A549 (cell line): ENCODE measurements at regions not wholly inside any gene's neighbourhood (a gene's known extent, or its start where the extent isn't known, plus 50 kb on each side); places are given as distances from the start of the nearest gene placed in this dataset.

Experiments
- ATAC-seq, 2 experiments: fragments of 200-7000 bp in 1 of 2; fragments of >200 bp in 1 of 2; cut with Nextera tagmentation in 1 of 2; cut with Tn5 transposase in 1 of 2; 3 replicates each; pipeline versions ENCODE4 v1.8.0 to v1.9.1; 2018 to 2020; ENCODE audit warnings: mild to moderate bottlenecking in 1 of 2, moderate library complexity in 1 of 2
- CTCF ChIA-PET: fragments of 300-600 bp; sonication (Branson Sonifier 250); formaldehyde crosslinking; extraction: SDS; loops from one replicate; lab custom pipeline; 2021; ENCODE audit warnings: antibody characterized with exemption, inconsistent platforms; lab: Yijun Ruan, JAX
- POLR2A ChIA-PET: fragments of 350-600 bp; formaldehyde crosslinking; extraction: SDS; loops from one replicate; lab custom pipeline; 2021; ENCODE audit warnings: antibody characterized with exemption, inconsistent platforms; lab: Yijun Ruan, JAX
- DNase-seq, 2 experiments: peaks; one replicate each; pipeline versions ENCODE4 v3.0.0 to v3.0.0-alpha.2; 2011 to 2016; ENCODE audit warnings: low read depth in 1 of 2, low spot score in 1 of 2
- FAIRE-seq: peaks from 2 replicates; lab custom pipeline; 2011; peaks lifted over from hg19 to GRCh38; lab: Jason Lieb, UNC
- H3K27ac ChIP-seq, 2 experiments: fragments of >200 bp; sonication (Bioruptor Twin); formaldehyde crosslinking; 3 replicates each; pipeline ENCODE4 v1.5.1; 2016 to 2017
- H3K4me1 ChIP-seq: fragments of >200 bp; sonication (Bioruptor Twin); formaldehyde crosslinking; 3 replicates; pipeline ENCODE4 v1.6.1; 2016
- H3K4me2 ChIP-seq: fragments of >200 bp; sonication (Bioruptor Twin); formaldehyde crosslinking; 3 replicates; pipeline ENCODE4 v1.6.1; 2016
- H3K4me3 ChIP-seq: fragments of >200 bp; sonication (Bioruptor Twin); formaldehyde crosslinking; 3 replicates; pipeline ENCODE4 v1.5.1; 2016
- H3K9me3 ChIP-seq: fragments of >200 bp; sonication (Bioruptor Twin); formaldehyde crosslinking; 3 replicates; pipeline ENCODE4 v1.6.1; 2016
- CBX2 ChIP-seq: fragments of 200-600 bp; sonication (generic); IDR thresholded peaks from 2 replicates; pipeline ENCODE4 v1.6.1; 2016; ENCODE audit warnings: low read depth, mild to moderate bottlenecking, borderline replicate concordance
- CEBPB ChIP-seq, 2 experiments: fragments of >200 bp in 1 of 2; sonication (Bioruptor Twin) in 1 of 2; formaldehyde crosslinking in 1 of 2; IDR thresholded peaks; 2 replicates each; pipeline ENCODE4 v1.6.1; 2012 to 2016
- E2F6 ChIP-seq: IDR thresholded peaks from 2 replicates; pipeline ENCODE4 v1.6.1; 2012; ENCODE audit warnings: low read depth, borderline replicate concordance
- ESRRA ChIP-seq: fragments of 150-350 bp; IDR thresholded peaks from 2 replicates; pipeline ENCODE4 v1.6.1; 2014; ENCODE audit warnings: mild to moderate bottlenecking, low read length, borderline replicate concordance
- FOSB ChIP-seq: fragments of 250-450 bp; sonication (Bioruptor Pico); IDR thresholded peaks from 2 replicates; pipeline ENCODE4 v1.5.0; 2020; ENCODE audit warnings: mild to moderate bottlenecking, moderate library complexity
- FOSL2 ChIP-seq, 2 experiments: fragments of 450-650 bp in 1 of 2; fragments of >200 bp in 1 of 2; sonication (Bioruptor Twin) in 1 of 2; formaldehyde crosslinking; IDR thresholded peaks; 2 replicates each; pipeline versions ENCODE4 v1.5.0 to v1.6.1; 2016 to 2020; ENCODE audit warnings: mild to moderate bottlenecking in 1 of 2, moderate library complexity in 1 of 2
- GATA3 ChIP-seq: IDR thresholded peaks from 2 replicates; pipeline ENCODE4 v1.6.1; 2012; ENCODE audit warnings: borderline replicate concordance
- HOXA7 ChIP-seq: fragments of 250-450 bp; sonication (Bioruptor Pico); IDR thresholded peaks from 2 replicates; pipeline ENCODE4 v1.5.0; 2020; ENCODE audit warnings: mild to moderate bottlenecking, moderate library complexity
- HOXB13 ChIP-seq: fragments of 250-450 bp; sonication (Bioruptor Pico); IDR thresholded peaks from 2 replicates; pipeline ENCODE4 v1.5.0; 2020; ENCODE audit warnings: low read depth, mild to moderate bottlenecking, moderate library complexity
- JUN ChIP-seq, 2 experiments: fragments of >200 bp; sonication (Bioruptor Twin); formaldehyde crosslinking; IDR thresholded peaks; 2 replicates in 1 of 2; 3 replicates in 1 of 2; pipeline ENCODE4 v1.6.1; 2016 to 2017
- JUNB ChIP-seq: fragments of >200 bp; sonication (Bioruptor Twin); formaldehyde crosslinking; IDR thresholded peaks from 2 replicates; pipeline ENCODE4 v1.6.1; 2016
- KDM1A ChIP-seq: fragments of 200-600 bp; sonication (generic); IDR thresholded peaks from 2 replicates; pipeline ENCODE4 v1.6.1; 2016; ENCODE audit warnings: low read depth, mild to moderate bottlenecking
- NPAS2 ChIP-seq: fragments of 250-450 bp; sonication (Bioruptor Pico); IDR thresholded peaks from 2 replicates; pipeline ENCODE4 v1.8.0; 2022; ENCODE audit warnings: mild to moderate bottlenecking, moderate library complexity, borderline replicate concordance
- NR3C1 ChIP-seq: fragments of >200 bp; sonication (Bioruptor Twin); formaldehyde crosslinking; IDR thresholded peaks from 3 replicates; pipeline ENCODE4 v1.6.1; 2017
- RAD21 ChIP-seq, 2 experiments: fragments of >200 bp in 1 of 2; sonication (Bioruptor Twin) in 1 of 2; formaldehyde crosslinking in 1 of 2; IDR thresholded peaks in 1 of 2; conservative IDR thresholded peaks in 1 of 2; 2 replicates in 1 of 2; 3 replicates in 1 of 2; pipeline ENCODE4 v1.6.1; 2012 to 2018; ENCODE audit warnings: inconsistent platforms in 1 of 2
- RCOR1 ChIP-seq: fragments of 150-350 bp; IDR thresholded peaks from 2 replicates; pipeline ENCODE4 v1.6.1; 2014; ENCODE audit warnings: antibody characterized with exemption, low read length, low read depth
- SMC3 ChIP-seq: fragments of >200 bp; sonication (Bioruptor Twin); formaldehyde crosslinking; IDR thresholded peaks from 3 replicates; pipeline ENCODE4 v1.6.1; 2018; ENCODE audit warnings: inconsistent platforms
- TFCP2L1 ChIP-seq: fragments of 250-450 bp; sonication (Bioruptor Pico); IDR thresholded peaks from 2 replicates; pipeline ENCODE4 v1.5.0; 2021; ENCODE audit warnings: mild to moderate bottlenecking
- TP53 ChIP-seq: fragments of 250-450 bp; sonication (Bioruptor Pico); IDR thresholded peaks from 2 replicates; pipeline ENCODE4 v1.5.0; 2021; ENCODE audit warnings: mild to moderate bottlenecking, moderate library complexity
- ZNF302 ChIP-seq: fragments of 250-450 bp; sonication (Bioruptor Pico); IDR thresholded peaks from 2 replicates; pipeline ENCODE4 v1.9.0; 2021; ENCODE audit warnings: inconsistent platforms, mild to moderate bottlenecking, moderate library complexity
- WGBS: methylation state at CpG from one replicate; pipeline ENCODE4 v1.1.6; 2017; ENCODE audit errors: missing lambda C conversion rate; 5-methylcytosine and 5-hydroxymethylcytosine counted together
- TF ChIP-seq, protein P1 (sequence below): fragments of >200 bp; sonication (Bioruptor Twin); formaldehyde crosslinking; IDR thresholded peaks from 3 replicates; pipeline ENCODE4 v1.6.1; 2016
- TF ChIP-seq, protein P2 (sequence below): fragments of 250-450 bp; sonication (Bioruptor Pico); IDR thresholded peaks from 2 replicates; pipeline ENCODE4 v1.5.0; 2020; ENCODE audit warnings: low read depth, mild to moderate bottlenecking, moderate library complexity

- no peaks in the 10 kb centered on the region for H3K4me1 ChIP-seq
- TF ChIP-seq FOSB (CRISPR knock-in tag): no peak
- TF ChIP-seq NPAS2 (CRISPR knock-in tag): no peak
- no peak for TF ChIP-seq TFCP2L1 (CRISPR knock-in tag)
- no peak overlapping the region for H3K27ac ChIP-seq
- ATAC-seq (no peak), DNase-seq (no peak), FAIRE-seq (no peak)
- POLR2A ChIA-PET: no interaction called here
- CTCF ChIA-PET: no interaction called here
- H3K4me3 ChIP-seq: no peak overlapping the region
- H3K4me2 ChIP-seq: no peak overlapping the region
- no peaks in the 10 kb centered on the region for H3K9me3 ChIP-seq
Measured at GRCh38 chr5:164392531-164392930, 887.1 kb downstream of the MAT2B start.

- no peak overlapping the region for H3K4me2 ChIP-seq
- CTCF ChIA-PET: no interaction called here
- no peak for DNase-seq
- ATAC-seq: no peak
- no peaks in the 10 kb centered on the region for H3K4me1 ChIP-seq
- H3K4me3 ChIP-seq: no peak overlapping the region
- TF ChIP-seq FOSB (CRISPR knock-in tag) (no peak), RCOR1 (no peak), ESRRA (no peak)
- TF ChIP-seq, protein P1, sequence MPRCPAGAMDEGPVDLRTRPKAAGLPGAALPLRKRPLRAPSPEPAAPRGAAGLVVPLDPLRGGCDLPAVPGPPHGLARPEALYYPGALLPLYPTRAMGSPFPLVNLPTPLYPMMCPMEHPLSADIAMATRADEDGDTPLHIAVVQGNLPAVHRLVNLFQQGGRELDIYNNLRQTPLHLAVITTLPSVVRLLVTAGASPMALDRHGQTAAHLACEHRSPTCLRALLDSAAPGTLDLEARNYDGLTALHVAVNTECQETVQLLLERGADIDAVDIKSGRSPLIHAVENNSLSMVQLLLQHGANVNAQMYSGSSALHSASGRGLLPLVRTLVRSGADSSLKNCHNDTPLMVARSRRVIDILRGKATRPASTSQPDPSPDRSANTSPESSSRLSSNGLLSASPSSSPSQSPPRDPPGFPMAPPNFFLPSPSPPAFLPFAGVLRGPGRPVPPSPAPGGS: no peak
- TF ChIP-seq, all 56 proteins: peak for 0
- FAIRE-seq: no peak
- WGBS: 3% methylated on average over 5 of the region's 5 CpGs
- Histone ChIP-seq H3K27ac (no peak overlapping the region), H3K9me3 (no peaks in the 10 kb centered on the region)
- POLR2A ChIA-PET: no interaction called here
Measured at GRCh38 chr5:164394686-164395194, 889.3 kb downstream of the MAT2B start.

DNA sequence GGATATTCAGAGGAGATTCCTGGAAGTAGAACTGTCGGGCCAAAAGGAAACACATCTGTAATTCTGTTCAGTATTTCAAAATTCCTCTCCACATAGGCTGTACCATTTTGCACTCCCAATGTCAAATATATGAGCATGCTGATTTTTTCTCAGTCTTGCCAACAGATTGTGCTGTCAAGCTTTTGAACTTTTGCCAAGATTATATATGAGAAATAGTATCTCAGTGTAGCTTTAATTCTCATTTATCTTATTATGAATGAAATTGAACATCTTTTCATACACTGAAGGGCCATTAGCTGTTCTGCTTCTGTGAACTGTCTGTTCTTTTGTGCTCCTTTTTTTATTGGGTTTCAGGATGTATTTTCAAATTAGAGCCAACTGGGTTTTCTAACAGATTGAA, 907.1 kb downstream of the MAT2B start:
- CTCF ChIA-PET: no interaction called here
- no peak for TF ChIP-seq KDM1A
- no peak for TF ChIP-seq FOSL2 (IDR thresholded peaks at IDR 0.05)
- TF ChIP-seq FOSL2 (CRISPR knock-in tag; IDR thresholded peaks at IDR 0.05): no peak
- TF ChIP-seq JUN (IDR thresholded peaks at IDR 0.05): no peak
- no peak for TF ChIP-seq HOXB13 (CRISPR knock-in tag)
- TF ChIP-seq CBX2: no peak
- TF ChIP-seq GATA3: no peak
- no peak for TF ChIP-seq RAD21 (conservative IDR thresholded peaks at IDR 0.05 in 1 of 2, IDR thresholded peaks at IDR 0.05 in 1 of 2)
- TF ChIP-seq E2F6: no peak
- no peak for TF ChIP-seq JUNB
- no peak for TF ChIP-seq CEBPB (IDR thresholded peaks at IDR 0.05)
- TF ChIP-seq, protein P2, sequence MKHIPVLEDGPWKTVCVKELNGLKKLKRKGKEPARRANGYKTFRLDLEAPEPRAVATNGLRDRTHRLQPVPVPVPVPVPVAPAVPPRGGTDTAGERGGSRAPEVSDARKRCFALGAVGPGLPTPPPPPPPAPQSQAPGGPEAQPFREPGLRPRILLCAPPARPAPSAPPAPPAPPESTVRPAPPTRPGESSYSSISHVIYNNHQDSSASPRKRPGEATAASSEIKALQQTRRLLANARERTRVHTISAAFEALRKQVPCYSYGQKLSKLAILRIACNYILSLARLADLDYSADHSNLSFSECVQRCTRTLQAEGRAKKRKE: no peak
- DNase-seq (no peak), ATAC-seq (no peak), FAIRE-seq (no peak)
- H3K27ac ChIP-seq: no peak overlapping the region
- H3K4me2 ChIP-seq: no peak overlapping the region
- POLR2A ChIA-PET: no interaction called here
- no peaks in the 10 kb centered on the region for H3K9me3 ChIP-seq
- 3% methylated on average over 1 of the region's 1 CpG for WGBS
- no peak overlapping the region for H3K4me3 ChIP-seq
- no peaks in the 10 kb centered on the region for H3K4me1 ChIP-seq

DNA sequence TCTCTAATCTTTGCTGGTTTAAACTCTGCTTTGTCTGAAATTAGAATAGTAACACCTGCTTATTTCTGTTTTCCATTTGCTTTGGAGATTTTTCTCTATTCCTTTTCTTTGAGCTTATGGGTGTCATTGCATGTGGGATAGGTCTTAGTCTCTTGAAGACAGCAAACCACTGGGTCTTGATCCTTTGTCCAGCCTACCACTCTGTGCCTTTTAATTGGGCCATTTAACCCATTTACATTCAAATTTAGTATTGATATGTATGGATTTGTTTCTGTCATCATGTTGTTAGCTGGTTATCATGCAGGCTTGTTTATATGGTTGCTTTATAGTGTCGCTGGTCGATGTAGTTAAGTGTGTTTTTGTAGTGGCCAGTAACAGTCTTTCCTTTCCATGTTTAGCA, 914.7 kb downstream of the MAT2B start:
- Histone ChIP-seq H3K4me3 (no peak overlapping the region), H3K27ac (no peak overlapping the region)
- POLR2A ChIA-PET: no interaction called here
- WGBS: 0% methylated on average over 2 of the region's 2 CpGs
- TF ChIP-seq FOSB (CRISPR knock-in tag) (no peak), CEBPB (IDR thresholded peaks at IDR 0.05) (no peak), TP53 (CRISPR knock-in tag) (no peak), NR3C1 (no peak), HOXB13 (CRISPR knock-in tag) (no peak), KDM1A (no peak), SMC3 (no peak), ZNF302 (no peak), HOXA7 (CRISPR knock-in tag) (no peak)
- TF ChIP-seq, all 56 proteins: peak for 0
- FAIRE-seq (no peak), DNase-seq (no peak), ATAC-seq (no peak)
- CTCF ChIA-PET: no interaction called here
- H3K4me1 ChIP-seq: no peaks in the 10 kb centered on the region
- no peak overlapping the region for H3K4me2 ChIP-seq
- no peaks in the 10 kb centered on the region; the same call in 1 of the 3 replicates for H3K9me3 ChIP-seq
